Colonic mucosa (tissue), 4 donors: ENCODE measurements at regions not wholly inside any gene's neighbourhood (a gene's known extent, or its start where the extent isn't known, plus 50 kb on each side); places are given as distances from the start of the nearest gene placed in this dataset.
"Not testable (repeated sequence)": the region's sequence is repeated elsewhere in the genome, so short reads cannot be mapped to it uniquely, and the experiment has no call there.

Experiments used
- DNase-seq: peaks from one replicate; pipeline ENCODE4 v3.0.0-alpha.2; 2020
- H3K27ac ChIP-seq: fragments of 200-600 bp; one replicate; pipeline ENCODE4 v1.8.0; 2021
- H3K27me3 ChIP-seq: fragments of 200-600 bp; one replicate; pipeline ENCODE4 v1.8.0; 2021
- H3K36me3 ChIP-seq: fragments of 200-600 bp; one replicate; pipeline ENCODE4 v1.8.0; 2021
- H3K4me1 ChIP-seq: fragments of 200-600 bp; one replicate; pipeline ENCODE4 v1.8.0; 2021; ENCODE audit warnings: mild to moderate bottlenecking
- H3K4me3 ChIP-seq: fragments of 200-600 bp; one replicate; pipeline ENCODE4 v1.8.0; 2021
- H3K9ac ChIP-seq, 2 donors: one replicate each; pipeline ENCODE4 v1.7.0; 2013; ENCODE audit warnings: control low read depth in 2 of 2, low read depth in 2 of 2, low read length in 2 of 2
- H3K9me3 ChIP-seq: fragments of 200-600 bp; one replicate; pipeline ENCODE4 v1.8.0; 2021
- CTCF ChIP-seq: fragments of 200-600 bp; IDR thresholded peaks from one replicate; pipeline ENCODE4 v1.8.0; 2022; ENCODE audit warnings: antibody characterized with exemption, mild to moderate bottlenecking
- intact Hi-C: fragments of 100-400 bp; cut with DNase I; formaldehyde crosslinking; loops from one replicate; pipeline ENCODE4 v1.14.1; 2022
- donor health status: healthy.
- donor health status: DM: no; HTN: no; CAD: no.
- donor health status: DM: no; HTN: no; CAD: no.

DNA sequence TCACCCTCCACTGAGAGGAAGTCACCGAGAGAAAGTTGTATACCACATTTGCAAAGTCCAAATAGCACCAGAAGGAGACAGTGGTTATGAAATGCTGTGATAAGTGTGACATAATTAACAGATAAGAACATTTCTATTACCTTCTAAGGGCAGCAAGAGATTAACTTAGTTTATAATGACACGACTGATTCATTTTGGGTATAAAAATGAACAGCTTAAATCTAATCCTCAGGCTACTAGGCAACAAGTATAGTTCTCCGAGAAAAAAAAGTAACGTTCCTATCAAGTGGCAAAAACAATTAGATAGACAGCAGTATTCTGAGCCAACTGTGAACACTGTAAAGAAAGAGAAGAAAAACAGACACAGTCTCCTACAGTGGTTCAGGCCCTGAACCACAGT lies 431.2 kb upstream of the GRAMD2B start:
- Histone ChIP-seq H3K27me3 (no peaks in the 10 kb centered on the region), H3K4me3 (no peak overlapping the region), H3K9ac (no peak overlapping the region), H3K27ac (no peak overlapping the region), H3K4me1 (no peaks in the 10 kb centered on the region), H3K9me3 (no peaks in the 10 kb centered on the region), H3K36me3 (no peaks in the 10 kb centered on the region)
- intact Hi-C loops: no loop called here
- no peak for DNase-seq
- TF ChIP-seq CTCF: no peak

GRCh38 chr5:125999271-126000030 lies 423.8 kb upstream of the GRAMD2B start:
- H3K36me3 ChIP-seq, H3K27ac ChIP-seq, H3K4me3 ChIP-seq, H3K9me3 ChIP-seq, H3K9ac ChIP-seq, DNase-seq, intact Hi-C loops, H3K27me3 ChIP-seq, H3K4me1 ChIP-seq: not testable (repeated sequence)

DNA sequence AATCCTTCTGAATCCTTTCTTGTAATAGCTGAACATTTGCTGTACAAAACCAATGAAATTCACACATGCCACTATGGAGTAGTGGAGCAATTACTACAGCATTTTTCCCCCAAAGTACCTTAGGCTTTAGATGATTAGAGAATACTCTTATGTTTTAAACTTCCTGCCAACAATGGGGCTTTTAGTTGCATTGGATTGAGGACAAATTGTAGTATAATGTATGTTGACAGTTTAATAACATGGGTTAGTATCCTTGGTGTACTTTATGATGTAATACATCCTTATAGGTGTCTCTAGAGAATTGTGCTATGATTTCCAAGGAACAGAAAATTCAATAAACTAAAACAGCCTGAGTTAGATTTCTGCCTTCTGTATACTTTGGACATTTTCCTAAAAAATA lies 422.7 kb upstream of the GRAMD2B start:
- no peak overlapping the region for H3K27ac ChIP-seq
- H3K36me3 ChIP-seq: no peaks in the 10 kb centered on the region
- intact Hi-C loops: no loop called here
- H3K9me3 ChIP-seq: no peaks in the 10 kb centered on the region
- DNase-seq: no peak
- no peak for TF ChIP-seq CTCF
- H3K4me1 ChIP-seq: no peaks in the 10 kb centered on the region
- no peak overlapping the region for H3K4me3 ChIP-seq
- H3K9ac ChIP-seq: no peak overlapping the region
- H3K27me3 ChIP-seq: no peaks in the 10 kb centered on the region

DNA sequence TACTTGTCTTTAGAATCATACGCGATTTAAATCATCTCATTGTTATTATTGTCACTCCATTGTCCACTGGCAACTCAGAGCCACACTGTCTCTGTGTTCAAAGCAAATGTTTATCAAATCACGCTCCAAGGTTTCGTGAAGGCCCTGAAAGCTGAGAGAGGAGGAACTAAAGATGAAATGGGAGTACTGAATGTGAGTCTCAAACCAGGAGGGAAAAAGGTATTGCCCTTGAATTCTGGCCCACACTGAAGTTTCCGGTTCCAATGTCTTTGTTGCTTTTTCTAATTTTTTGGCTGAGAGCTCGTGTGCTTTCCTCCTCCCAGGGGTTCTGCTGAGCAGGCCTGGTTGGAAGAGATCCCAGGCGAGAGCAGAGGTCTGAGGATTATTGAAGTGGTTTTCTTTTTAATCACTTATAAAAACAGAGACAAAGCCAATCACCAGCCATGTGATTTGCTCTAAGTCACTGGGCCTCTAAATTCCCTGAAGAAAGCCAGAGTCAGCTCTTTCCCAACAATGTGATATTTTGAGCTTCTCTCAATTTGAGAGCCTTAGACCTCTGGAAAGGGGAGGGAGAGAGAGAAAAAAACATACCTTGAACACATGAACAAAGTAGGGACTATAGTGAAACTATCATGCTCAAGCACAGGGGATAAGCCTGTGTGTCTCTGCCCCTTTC lies 420.8 kb upstream of the GRAMD2B start:
- Histone ChIP-seq H3K4me1 (no peaks in the 10 kb centered on the region), H3K27ac (no peak overlapping the region), H3K27me3 (no peaks in the 10 kb centered on the region), H3K4me3 (no peak overlapping the region), H3K36me3 (no peaks in the 10 kb centered on the region), H3K9me3 (no peaks in the 10 kb centered on the region), H3K9ac (no peak overlapping the region)
- DNase-seq: peak; percentile 24
- no peak for TF ChIP-seq CTCF
- intact Hi-C loops: no loop called here

DNA sequence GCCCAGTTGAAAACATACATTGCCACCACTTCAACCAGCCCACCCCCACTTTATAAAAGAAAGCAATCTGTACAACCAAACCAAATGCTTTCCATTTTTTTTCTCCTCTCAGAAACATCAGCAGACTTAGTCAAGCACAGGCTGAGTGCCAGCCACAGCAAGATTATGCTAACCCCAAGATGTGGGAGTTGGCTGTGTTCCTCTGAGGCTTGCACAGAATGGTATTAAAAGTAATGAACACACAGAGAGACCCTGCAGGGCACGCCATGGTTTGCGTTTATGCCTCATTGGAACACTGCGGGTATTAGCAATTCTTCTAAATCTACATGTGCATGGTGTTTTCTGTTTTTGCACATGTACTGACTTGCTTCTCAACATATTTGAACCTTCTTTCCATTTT lies 419.9 kb upstream of the GRAMD2B start:
- TF ChIP-seq CTCF: no peak
- H3K4me3 ChIP-seq: no peak overlapping the region
- H3K36me3 ChIP-seq: no peaks in the 10 kb centered on the region
- no peaks in the 10 kb centered on the region for H3K9me3 ChIP-seq
- no peak overlapping the region for H3K27ac ChIP-seq
- no peaks in the 10 kb centered on the region for H3K4me1 ChIP-seq
- no peak overlapping the region for H3K9ac ChIP-seq
- DNase-seq: peak; percentile 22
- no peaks in the 10 kb centered on the region for H3K27me3 ChIP-seq
- intact Hi-C loops: no loop called here

DNA sequence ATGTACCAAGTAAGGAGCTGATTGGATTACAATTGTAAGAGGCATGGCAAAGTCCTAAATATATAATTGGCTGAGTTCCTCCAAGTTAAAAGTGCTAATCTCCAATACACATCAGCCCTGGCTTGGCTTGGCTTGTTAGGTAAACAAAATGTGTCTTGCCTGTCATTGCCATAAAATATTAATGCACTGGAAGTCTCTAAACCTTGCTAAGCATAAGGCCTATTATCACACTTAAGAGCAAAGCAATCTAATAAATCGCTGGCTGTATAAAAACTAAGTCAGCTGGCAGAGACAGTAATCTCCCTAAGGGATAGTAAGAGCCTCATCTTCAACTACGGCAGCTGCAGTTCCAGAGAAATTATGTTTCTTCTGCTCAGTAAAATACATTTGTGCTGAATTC lies 418.6 kb upstream of the GRAMD2B start:
- H3K9me3 ChIP-seq: no peaks in the 10 kb centered on the region
- H3K27me3 ChIP-seq: no peaks in the 10 kb centered on the region
- DNase-seq: no peak
- H3K4me1 ChIP-seq: no peaks in the 10 kb centered on the region
- intact Hi-C loops: no loop called here
- no peak overlapping the region for H3K4me3 ChIP-seq
- no peaks in the 10 kb centered on the region for H3K36me3 ChIP-seq
- no peak for TF ChIP-seq CTCF
- no peak overlapping the region for H3K27ac ChIP-seq
- no peak overlapping the region for H3K9ac ChIP-seq
